Stimulated activated naive B cell treated with anti-CD40 and anti-IgM and Interleukin-4, amounts not matched to agents 10 μg/mL and 1 μg/mL and 100 μg/mL, for 72 hours (primary cell): ENCODE measurements at regions not wholly inside any gene's neighbourhood (a gene's known extent, or its start where the extent isn't known, plus 50 kb on each side); places are given as distances from the start of the nearest gene placed in this dataset.
"Not testable (repeated sequence)": the region's sequence is repeated elsewhere in the genome, so short reads cannot be mapped to it uniquely, and the experiment has no call there.

ENCODE experiments used
- ATAC-seq, 2 donors: fragments of 150-1000 bp; cut with Tn5 transposase; replicated peaks; 2 replicates each; pipeline ENCODE4 v1.10.0; 2021; ENCODE audit warnings: moderate library complexity in 1 of 2
- DNase-seq: peaks from one replicate; pipeline ENCODE4 v3.0.0; 2021
- H3K27ac Mint-ChIP-seq: one replicate; pipeline ENCODE4 v1.8.0; 2022; ENCODE audit warnings: mild to moderate bottlenecking, mixed read lengths
- H3K27me3 Mint-ChIP-seq, 2 donors: one replicate each; pipeline ENCODE4 v1.8.0; 2022; ENCODE audit warnings: mixed read lengths in 2 of 2
- H3K36me3 Mint-ChIP-seq, 2 donors: one replicate each; pipeline ENCODE4 v1.8.0; 2022; ENCODE audit warnings: mixed read lengths in 2 of 2, mild to moderate bottlenecking in 1 of 2
- H3K4me1 Mint-ChIP-seq, 2 donors: one replicate each; pipeline ENCODE4 v1.8.0; 2022; ENCODE audit warnings: mixed read lengths in 2 of 2, mild to moderate bottlenecking in 1 of 2
- H3K4me3 Mint-ChIP-seq, 2 donors: one replicate each; pipeline ENCODE4 v1.8.0; 2022; ENCODE audit warnings: mild to moderate bottlenecking in 2 of 2, mixed read lengths in 2 of 2, moderate library complexity in 1 of 2
- H3K9me3 Mint-ChIP-seq, 2 donors: one replicate each; pipeline ENCODE4 v1.8.0; 2022; ENCODE audit warnings: mixed read lengths in 2 of 2, mild to moderate bottlenecking in 1 of 2

DNA sequence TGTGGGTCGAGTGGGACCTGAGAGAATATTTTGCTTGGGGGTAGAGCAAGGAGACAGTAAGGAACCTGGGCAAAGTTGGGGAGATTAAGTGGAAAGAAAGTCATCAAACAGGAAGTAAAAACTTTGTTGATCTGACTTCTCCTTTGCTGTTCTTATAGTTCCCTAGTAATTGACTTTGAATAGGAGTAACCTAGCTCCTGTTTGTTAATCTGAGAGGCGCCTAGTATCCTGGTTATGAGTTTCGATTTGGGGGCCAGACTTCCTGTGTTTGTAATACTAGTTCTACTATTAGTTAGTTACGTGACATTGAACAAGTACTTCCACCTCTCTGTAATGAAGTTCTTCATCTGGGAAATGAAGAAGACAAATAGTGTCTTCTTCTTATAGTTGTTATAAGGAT, 99.1 kb downstream of the ZNF365 start:
- H3K9me3 Mint-ChIP-seq, result peaks cover 0 to 5% of the 10 kb centered on the region in 2 donors
- ATAC-seq (no peak), DNase-seq (no peak)
- H3K4me3 Mint-ChIP-seq, result no peak overlapping the region
- peaks cover 7 to 13% of the 10 kb centered on the region in 2 donors for H3K27me3 Mint-ChIP-seq
- peaks cover 2 to 4% of the 10 kb centered on the region in 2 donors for H3K36me3 Mint-ChIP-seq
- H3K27ac Mint-ChIP-seq, result no peak overlapping the region
- peaks cover 5 to 12% of the 10 kb centered on the region in 2 donors for H3K4me1 Mint-ChIP-seq

DNA sequence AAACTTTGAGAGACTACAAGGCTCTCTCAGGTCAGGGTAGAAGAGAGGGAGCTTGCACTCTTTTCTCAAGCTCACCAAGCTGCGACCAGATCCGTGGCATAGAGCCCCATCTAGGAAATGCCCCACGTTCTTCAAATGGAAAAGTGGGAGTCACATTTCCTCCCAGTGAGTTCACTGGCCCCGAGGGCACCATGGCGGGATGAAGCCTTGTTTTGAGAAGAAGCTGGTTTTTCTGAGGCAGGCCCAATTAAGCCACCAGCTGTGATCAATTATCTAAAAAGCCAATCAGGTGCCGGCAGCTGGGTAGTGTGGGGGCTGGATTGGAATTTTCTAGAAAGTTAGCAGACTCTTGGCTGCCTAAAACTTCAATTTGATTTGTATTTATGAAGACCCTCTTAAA, 101.4 kb downstream of the ZNF365 start:
- H3K27ac Mint-ChIP-seq, result no peak overlapping the region
- H3K4me1 Mint-ChIP-seq, result peaks cover 7 to 17% of the 10 kb centered on the region in 2 donors
- ATAC-seq, result no peak
- peaks cover 7 to 13% of the 10 kb centered on the region in 2 donors for H3K27me3 Mint-ChIP-seq
- H3K36me3 Mint-ChIP-seq, result peaks cover 2 to 4% of the 10 kb centered on the region in 2 donors
- H3K4me3 Mint-ChIP-seq, result no peak overlapping the region
- H3K9me3 Mint-ChIP-seq, result peaks cover 0 to 5% of the 10 kb centered on the region in 2 donors
- DNase-seq, result no peak

GRCh38 chr10:62479523-62479922, 105.4 kb downstream of the ZNF365 start:
- DNase-seq (no peak), ATAC-seq (no peak)
- Mint-ChIP-seq H3K27me3 (peaks cover 7 to 13% of the 10 kb centered on the region in 2 donors), H3K27ac (no peak overlapping the region), H3K4me1 (peaks cover 4% of the 10 kb centered on the region in 2 donors), H3K9me3 (peaks cover 4 to 7% of the 10 kb centered on the region in 2 donors), H3K4me3 (no peak overlapping the region), H3K36me3 (peaks cover 2 to 7% of the 10 kb centered on the region in 2 donors)

DNA sequence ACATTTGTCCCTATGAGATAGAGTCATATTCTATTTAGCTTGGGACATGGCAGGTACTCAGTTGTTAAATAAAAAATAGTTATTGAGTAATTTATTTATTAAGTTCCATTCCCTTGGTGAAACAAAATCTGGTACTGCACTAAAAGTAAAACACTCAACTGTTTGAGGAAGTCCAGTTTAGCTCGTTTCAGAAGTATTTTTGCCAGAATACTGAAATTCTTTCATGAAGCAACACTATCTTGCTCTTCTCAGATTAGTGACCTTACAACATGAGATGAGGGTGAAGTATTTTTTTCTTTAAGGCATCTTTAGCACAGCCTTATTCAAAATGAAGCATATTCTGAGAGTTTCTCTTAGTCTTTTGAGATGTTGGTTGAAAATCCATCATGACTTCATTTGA, 106.0 kb downstream of the ZNF365 start:
- peaks cover 7 to 13% of the 10 kb centered on the region in 2 donors for H3K27me3 Mint-ChIP-seq
- H3K27ac Mint-ChIP-seq, result no peak overlapping the region
- peaks cover 2 to 7% of the 10 kb centered on the region in 2 donors for H3K36me3 Mint-ChIP-seq
- peaks cover 4 to 7% of the 10 kb centered on the region in 2 donors for H3K9me3 Mint-ChIP-seq
- DNase-seq (no peak), ATAC-seq (no peak)
- peaks cover 4% of the 10 kb centered on the region in 2 donors for H3K4me1 Mint-ChIP-seq
- no peak overlapping the region for H3K4me3 Mint-ChIP-seq

DNA sequence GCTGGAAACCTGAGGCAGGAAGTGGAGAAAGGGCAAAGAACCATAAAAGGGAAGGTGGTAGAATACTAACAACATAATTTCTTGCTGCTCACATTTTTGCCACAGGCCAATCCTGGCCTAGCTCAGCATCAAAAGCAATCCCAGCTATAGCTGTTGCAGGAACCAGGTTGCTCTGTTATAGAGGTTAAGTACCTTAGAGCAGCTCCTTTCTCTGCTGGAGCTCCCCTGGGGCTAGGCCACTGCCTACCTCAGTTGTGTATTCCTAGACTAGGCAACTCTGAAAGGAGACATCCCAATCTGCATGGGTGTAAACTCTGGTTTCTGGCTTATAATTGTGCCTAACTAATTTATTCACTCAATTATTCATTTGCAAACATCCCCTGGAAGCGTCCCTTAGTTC, 108.4 kb downstream of the ZNF365 start:
- DNase-seq, result no peak
- H3K36me3 Mint-ChIP-seq, result peaks cover 0 to 3% of the 10 kb centered on the region in 2 donors
- H3K4me1 Mint-ChIP-seq, result peaks cover 4% of the 10 kb centered on the region in 2 donors
- no peak for ATAC-seq
- no peak overlapping the region for H3K4me3 Mint-ChIP-seq
- peaks cover 0 to 4% of the 10 kb centered on the region in 2 donors for H3K27me3 Mint-ChIP-seq
- no peak overlapping the region for H3K27ac Mint-ChIP-seq
- peaks cover 4% of the 10 kb centered on the region in 2 donors for H3K9me3 Mint-ChIP-seq

DNA sequence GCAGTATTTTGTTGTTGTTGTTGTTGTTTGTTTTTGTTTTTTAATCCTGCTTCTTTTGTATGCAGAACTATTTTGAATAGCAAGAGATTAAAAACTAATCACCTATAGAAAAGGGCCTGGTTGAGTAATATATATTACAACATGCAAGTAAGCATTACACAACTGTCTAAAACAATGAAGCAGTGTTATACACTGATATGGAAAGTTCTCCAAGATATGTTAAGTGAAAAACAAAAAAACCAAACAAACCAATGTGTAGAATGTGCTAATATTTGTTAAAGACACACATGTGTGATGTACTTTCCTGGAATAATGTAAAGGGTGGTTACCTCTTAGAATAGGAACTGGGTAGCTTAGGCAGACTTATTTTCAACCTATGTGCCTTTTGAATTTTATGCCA, 117.4 kb downstream of the ZNF365 start:
- Mint-ChIP-seq H3K9me3 (no peaks in the 10 kb centered on the region), H3K27me3 (peaks cover 0 to 5% of the 10 kb centered on the region in 2 donors), H3K36me3 (no peaks in the 10 kb centered on the region), H3K4me1 (peaks cover 10 to 23% of the 10 kb centered on the region in 2 donors), H3K27ac (no peak overlapping the region), H3K4me3 (no peak overlapping the region)
- DNase-seq (no peak), ATAC-seq (no peak)

GRCh38 chr10:62492012-62492869, 118.1 kb downstream of the ZNF365 start:
- Mint-ChIP-seq H3K4me1 (peaks cover 10 to 23% of the 10 kb centered on the region in 2 donors), H3K4me3 (no peak overlapping the region), H3K36me3 (no peaks in the 10 kb centered on the region), H3K9me3 (no peaks in the 10 kb centered on the region), H3K27me3 (peaks cover 0 to 5% of the 10 kb centered on the region in 2 donors), H3K27ac (no peak overlapping the region)
- ATAC-seq (peak in 1 of 2 donors; percentile 33), DNase-seq (no peak)

DNA sequence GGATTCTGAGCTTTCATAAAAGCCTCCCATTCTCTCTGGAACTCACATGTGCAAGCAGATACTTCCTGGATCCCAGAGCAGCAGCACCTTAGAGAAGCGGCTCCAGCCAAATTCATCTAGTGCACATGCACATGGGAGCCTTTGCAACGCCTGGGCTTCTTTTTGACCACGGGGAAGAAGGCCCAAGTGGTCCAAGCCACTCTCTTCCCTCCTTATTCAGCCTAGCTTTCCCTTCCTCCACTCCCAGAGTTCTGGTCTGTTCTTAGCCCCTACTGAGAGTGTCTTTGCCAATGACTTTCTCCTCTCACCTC, 118.7 kb downstream of the ZNF365 start:
- peaks cover 10 to 23% of the 10 kb centered on the region in 2 donors for H3K4me1 Mint-ChIP-seq
- DNase-seq (no peak), ATAC-seq (no peak)
- H3K27me3 Mint-ChIP-seq, result peaks cover 0 to 5% of the 10 kb centered on the region in 2 donors
- H3K9me3 Mint-ChIP-seq, result no peaks in the 10 kb centered on the region
- H3K4me3 Mint-ChIP-seq, result no peak overlapping the region
- H3K36me3 Mint-ChIP-seq, result no peaks in the 10 kb centered on the region
- H3K27ac Mint-ChIP-seq, result no peak overlapping the region

DNA sequence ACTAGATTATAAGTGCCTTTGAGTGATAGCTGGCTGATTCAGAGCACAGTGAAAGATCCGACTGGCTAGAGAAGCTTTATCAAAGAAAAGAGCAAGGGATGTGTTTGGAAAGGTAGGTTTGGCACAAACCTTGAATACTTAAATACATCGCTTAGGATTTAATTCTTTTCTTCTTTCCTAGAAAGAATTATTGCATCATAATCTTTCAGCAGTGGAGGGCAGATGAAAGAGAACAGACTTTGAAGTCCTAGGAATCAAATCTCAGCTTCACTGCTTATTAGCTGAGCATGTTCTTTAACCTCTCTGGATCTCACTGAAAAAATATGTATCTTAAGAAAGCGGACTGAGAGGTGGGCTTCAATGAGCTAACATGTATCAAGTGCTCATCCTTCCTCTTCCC, 122.8 kb downstream of the ZNF365 start:
- ATAC-seq (no peak), DNase-seq (no peak)
- Mint-ChIP-seq H3K36me3 (no peaks in the 10 kb centered on the region), H3K9me3 (no peaks in the 10 kb centered on the region), H3K4me1 (peaks cover 12 to 22% of the 10 kb centered on the region in 2 donors), H3K27ac (no peak overlapping the region), H3K4me3 (no peak overlapping the region), H3K27me3 (peaks cover 0 to 5% of the 10 kb centered on the region in 2 donors)

DNA sequence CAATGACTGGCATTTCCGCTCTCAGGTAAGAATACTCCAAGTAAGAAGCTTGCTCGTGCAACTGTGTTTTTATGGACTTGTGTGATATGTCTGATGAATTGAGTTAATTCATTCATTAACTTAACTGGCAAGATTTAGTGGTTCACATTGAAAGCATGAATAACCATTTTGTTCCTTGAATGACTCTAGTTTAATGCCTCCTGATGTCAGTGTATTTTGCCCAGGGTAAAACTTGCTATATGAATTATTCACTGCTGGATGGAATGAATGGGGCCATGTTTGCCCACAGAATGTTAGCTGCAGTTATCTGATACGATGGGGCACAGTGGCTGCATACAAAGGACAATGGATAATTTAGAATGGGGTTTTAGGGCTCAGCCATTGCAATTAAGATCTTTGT, 124.1 kb downstream of the ZNF365 start:
- Mint-ChIP-seq H3K36me3 (no peaks in the 10 kb centered on the region), H3K4me3 (no peak overlapping the region), H3K4me1 (peaks cover 4 to 9% of the 10 kb centered on the region in 2 donors), H3K27ac (no peak overlapping the region), H3K27me3 (peaks cover 0 to 5% of the 10 kb centered on the region in 2 donors), H3K9me3 (no peaks in the 10 kb centered on the region)
- ATAC-seq (no peak), DNase-seq (no peak)

- not testable (repeated sequence) for DNase-seq, H3K27ac Mint-ChIP-seq, H3K36me3 Mint-ChIP-seq, H3K4me1 Mint-ChIP-seq, ATAC-seq, H3K4me3 Mint-ChIP-seq, H3K9me3 Mint-ChIP-seq, H3K27me3 Mint-ChIP-seq
Observed at GRCh38 chr10:62500116-62500515, 125.9 kb downstream of the ZNF365 start.

DNA sequence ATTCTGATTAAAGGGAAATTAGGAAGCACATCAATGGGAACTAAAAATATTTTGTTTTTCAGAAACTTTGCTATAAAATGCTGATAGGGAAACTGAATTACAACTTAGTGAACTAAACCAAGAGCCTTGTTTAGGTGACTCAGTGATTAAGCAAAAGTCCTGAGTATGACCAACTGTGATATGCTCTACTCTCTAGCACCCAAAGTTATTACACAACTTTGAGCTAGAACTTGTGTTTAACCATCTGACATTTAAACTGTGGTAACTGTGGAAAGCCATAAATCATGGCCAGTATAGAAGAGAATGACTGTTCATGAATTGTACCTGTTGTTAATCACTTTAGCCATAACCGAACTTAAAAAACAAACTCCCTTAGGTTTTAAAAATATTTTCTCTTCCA, 127.4 kb downstream of the ZNF365 start:
- DNase-seq, result no peak
- Mint-ChIP-seq H3K27me3 (no peaks in the 10 kb centered on the region), H3K4me1 (peaks cover 5 to 6% of the 10 kb centered on the region in 2 donors), H3K27ac (no peak overlapping the region), H3K9me3 (no peaks in the 10 kb centered on the region), H3K36me3 (no peaks in the 10 kb centered on the region), H3K4me3 (no peak overlapping the region)
- no peak for ATAC-seq

DNA sequence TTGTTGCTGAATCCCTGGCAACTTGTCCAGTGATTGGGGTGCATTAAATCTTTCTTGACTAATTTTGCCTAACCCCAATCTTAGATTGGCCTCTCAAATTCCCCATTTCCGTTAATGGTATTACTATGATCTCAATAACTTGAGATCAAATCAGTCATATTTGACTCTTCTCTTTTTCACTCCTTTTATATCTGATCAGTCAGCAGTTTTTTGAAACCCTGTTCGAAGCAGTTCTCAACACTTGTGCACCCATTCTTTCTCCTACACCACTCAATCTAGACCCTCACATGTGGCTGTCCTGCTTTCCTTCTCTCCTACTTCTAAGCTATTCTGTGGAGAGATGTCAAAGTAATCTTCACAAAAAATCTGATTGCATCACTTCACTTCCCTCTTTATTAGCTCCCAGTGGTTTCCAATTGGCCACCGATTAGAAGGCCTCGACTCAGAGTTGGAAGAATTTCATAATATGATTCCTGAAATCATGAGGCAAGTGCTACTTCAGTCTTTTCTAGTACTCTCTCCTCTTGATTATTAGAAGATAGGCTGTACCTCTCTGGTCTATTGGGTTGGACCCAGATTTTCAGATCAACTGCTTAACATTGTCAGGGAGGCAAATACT, 128.9 kb downstream of the ZNF365 start:
- no peaks in the 10 kb centered on the region for H3K36me3 Mint-ChIP-seq
- peaks cover 6 to 7% of the 10 kb centered on the region in 2 donors for H3K4me1 Mint-ChIP-seq
- H3K9me3 Mint-ChIP-seq, result no peaks in the 10 kb centered on the region
- no peak for ATAC-seq
- H3K27ac Mint-ChIP-seq, result no peak overlapping the region
- H3K27me3 Mint-ChIP-seq, result no peaks in the 10 kb centered on the region
- no peak for DNase-seq
- no peak overlapping the region for H3K4me3 Mint-ChIP-seq

DNA sequence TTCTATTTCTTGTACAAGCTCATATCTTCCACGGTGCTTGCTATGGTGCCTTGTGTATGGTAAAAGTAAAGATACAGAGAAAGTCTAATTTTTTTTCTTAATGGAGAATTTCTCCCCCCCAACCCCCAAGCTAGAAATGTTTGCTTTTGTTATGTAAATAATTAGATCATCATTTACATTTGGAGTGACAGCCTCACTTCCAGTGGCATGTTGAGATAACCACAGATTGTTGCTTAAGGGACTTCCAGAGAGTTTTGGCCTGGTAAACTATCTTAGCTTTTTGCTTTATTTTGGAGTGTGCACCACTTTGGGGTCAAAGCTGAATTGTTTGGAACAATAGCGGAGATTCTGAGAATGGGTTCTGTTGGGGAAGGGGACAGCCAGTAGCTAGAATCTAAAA, 129.7 kb downstream of the ZNF365 start:
- Mint-ChIP-seq H3K9me3 (no peaks in the 10 kb centered on the region), H3K36me3 (no peaks in the 10 kb centered on the region), H3K4me1 (peaks cover 6 to 7% of the 10 kb centered on the region in 2 donors), H3K27ac (no peak overlapping the region), H3K27me3 (no peaks in the 10 kb centered on the region), H3K4me3 (no peak overlapping the region)
- ATAC-seq, result no peak
- DNase-seq, result no peak

GRCh38 chr10:62506371-62506770, 132.2 kb downstream of the ZNF365 start:
- Mint-ChIP-seq H3K4me1 (peaks cover 8 to 11% of the 10 kb centered on the region in 2 donors), H3K9me3 (no peaks in the 10 kb centered on the region), H3K27ac (no peak overlapping the region), H3K4me3 (no peak overlapping the region), H3K27me3 (no peaks in the 10 kb centered on the region), H3K36me3 (peaks cover 0 to 3% of the 10 kb centered on the region in 2 donors)
- DNase-seq (no peak), ATAC-seq (peak; percentile 66 to 73)
